HG02852 (cell line): ENCODE measurements at regions not wholly inside any gene's neighbourhood (a gene's known extent, or its start where the extent isn't known, plus 50 kb on each side); places are given as distances from the start of the nearest gene placed in this dataset.

Experiments used
- ATAC-seq: cut with Tn5 transposase; IDR thresholded peaks from one replicate; pipeline ENCODE4 v1.9.1; 2021; ENCODE audit warnings: mild to moderate bottlenecking, moderate library complexity; ENCODE audit not compliant: unreplicated experiment

DNA sequence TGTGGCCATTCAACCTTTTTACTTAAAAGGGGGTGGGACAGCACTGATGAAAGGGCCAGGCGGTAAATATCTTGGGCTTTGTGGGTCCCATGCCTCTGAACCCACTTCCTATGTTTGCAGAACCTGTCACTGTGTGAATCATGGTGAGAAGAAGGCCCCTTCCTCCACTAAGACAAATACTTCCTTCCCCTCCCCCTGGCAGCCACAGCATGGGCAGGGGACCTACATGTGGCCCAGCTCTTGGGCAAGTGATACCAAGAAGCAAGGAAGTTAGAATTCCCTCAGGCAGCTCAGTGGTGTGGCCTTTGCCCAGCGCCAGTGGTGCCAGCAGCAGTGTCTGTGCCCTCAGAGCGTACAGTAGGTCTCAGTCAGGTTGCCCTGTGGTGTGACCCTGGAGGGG, 168.6 kb downstream of the TRIM33 start:
- ATAC-seq, result no peak

DNA sequence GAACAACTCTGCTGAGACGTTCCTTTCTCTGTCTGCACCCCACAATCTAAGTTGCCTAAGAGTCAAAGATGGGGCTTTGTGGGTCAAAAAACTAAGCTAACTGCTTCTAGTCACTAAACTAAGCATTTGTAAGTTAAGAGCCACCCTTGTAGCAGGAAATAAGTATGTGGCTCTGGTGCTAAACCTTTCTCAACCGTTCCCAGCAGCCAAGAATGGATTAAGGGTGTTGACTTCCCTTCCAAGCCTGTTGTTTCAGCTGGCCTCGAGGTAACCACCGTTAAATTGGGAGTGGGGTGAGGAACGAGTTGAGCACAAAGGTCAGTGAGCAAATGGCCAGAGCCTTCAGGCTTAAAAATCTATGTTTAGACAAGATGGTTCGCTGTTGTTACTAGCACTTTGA, 169.1 kb downstream of the TRIM33 start:
- no peak for ATAC-seq

DNA sequence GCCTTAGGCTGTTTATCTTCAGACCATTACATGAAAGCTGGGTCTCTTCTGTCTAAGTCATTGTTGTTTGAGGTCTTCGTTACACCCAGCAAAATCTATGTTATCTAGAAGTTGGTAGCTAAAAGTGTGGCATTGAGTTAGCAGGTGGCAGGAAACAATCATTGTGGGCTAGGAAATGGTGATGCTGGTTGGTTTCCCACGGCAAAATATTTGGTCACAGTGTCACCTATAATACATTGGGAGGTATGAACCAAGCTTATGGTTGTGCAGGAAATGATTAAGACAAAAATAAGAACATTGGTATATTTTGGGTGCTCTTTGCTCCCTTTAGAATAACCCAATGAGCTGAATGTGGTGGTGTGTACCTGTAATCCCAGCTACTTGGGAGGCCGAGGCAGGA, 169.7 kb downstream of the TRIM33 start:
- ATAC-seq, result no peak

DNA sequence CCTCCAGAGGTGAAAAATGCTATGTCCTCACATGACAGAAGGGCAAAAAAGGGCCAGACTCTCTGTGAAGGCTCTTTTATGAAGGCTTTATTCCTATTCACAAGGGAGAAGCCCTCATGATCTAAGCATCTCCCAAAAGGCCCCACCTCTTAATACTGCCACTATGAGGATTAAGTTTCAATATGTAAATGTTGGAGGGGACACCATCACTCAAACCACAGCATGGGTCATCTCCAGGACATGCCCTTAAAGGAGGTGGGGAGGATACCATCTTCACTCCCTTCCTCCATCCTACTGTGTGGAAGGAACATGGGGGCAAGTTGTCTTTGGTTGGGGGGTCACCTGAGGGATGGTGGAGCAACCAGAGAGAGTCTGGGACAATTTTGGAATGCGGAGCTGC, 170.1 kb downstream of the TRIM33 start:
- no peak for ATAC-seq

DNA sequence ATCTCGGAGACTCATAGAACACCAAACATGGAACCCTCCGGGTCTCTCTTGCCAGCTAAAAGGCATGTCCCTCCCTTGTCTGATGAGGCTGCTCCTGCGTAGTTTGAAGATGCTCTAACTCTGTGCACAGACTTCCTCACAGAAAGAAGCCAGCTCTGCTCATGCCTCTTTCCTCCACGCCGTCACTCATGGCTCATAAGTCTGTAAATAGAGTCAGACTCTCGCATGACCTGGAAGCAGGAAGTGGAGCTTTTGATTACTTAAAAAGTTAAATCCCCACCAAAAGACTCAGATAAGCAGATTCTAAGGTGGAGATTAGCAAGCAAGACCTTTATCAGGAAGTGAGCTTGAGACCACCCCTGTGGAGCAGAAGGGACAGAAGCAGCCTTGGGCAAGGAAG, 171.6 kb downstream of the TRIM33 start:
- no peak for ATAC-seq

DNA sequence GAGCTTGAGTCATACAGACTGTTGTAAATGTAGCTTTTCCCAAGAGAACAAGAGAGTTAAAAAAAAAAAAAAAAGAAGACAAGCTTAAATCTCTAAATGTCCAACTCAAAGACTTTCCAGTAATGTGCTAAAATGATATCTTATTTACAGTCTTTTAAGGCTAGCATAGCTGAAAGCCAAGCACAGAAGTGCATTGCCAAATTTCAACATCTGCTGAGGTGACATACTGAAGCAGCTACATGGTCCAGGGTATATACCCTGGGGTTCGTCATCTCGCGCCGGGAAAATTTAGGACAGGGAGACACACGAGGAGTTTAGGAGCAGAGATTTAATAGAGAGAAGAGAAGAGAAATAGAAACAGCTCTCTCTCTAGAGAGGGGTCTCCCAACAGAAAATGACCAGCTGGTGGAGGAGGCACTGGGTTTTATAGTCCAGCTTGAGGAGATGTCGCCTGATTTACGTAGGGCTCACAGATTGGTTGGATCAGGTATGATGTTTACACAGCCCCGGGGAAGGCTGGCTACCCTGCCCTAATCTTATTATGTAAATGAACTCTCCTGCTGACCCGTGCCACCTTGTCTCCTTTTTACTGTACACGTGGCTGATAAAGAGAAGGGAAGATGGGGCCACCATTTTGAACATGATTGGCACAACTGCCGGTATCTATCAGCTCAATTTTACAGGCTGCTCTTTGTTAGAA, 172.7 kb downstream of the TRIM33 start:
- ATAC-seq, result no peak

DNA sequence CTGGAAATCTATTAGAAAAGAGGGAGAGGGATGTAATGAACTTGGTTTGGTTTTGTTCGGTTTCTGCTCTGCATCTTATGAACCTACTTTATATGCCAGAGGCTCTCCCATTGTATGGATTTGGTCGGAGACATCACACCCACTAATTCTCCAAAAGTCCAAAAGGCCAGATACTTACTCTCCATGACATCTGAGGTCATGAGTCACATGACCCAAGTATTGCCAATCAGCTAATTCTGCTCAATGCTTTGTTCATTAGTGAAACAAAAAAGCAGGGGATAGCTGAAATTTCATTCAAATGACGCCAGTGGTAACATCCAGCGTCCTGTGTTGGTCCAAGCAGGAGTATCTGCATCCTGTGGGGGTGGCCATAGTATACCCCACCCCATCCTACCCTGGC, 173.6 kb downstream of the TRIM33 start:
- no peak for ATAC-seq

DNA sequence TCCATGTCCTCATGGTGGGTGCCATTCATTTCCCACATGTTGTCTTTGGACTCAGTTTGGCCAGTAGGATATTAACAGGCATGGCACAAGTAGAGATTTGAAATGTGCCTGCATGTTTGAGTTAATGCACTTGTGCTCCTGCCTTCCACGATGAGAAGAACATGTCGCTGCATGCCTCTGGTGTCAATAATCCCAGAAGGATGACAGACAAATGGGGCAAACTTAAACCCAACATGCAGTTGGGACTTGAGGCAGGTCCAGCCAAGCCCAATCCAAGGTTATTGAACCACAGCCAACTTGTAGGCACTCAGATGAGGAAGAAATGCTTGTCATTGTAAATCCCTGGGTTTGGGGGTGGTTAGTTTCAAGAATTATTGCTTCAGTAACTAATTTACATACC, 174.6 kb downstream of the TRIM33 start:
- no peak for ATAC-seq

DNA sequence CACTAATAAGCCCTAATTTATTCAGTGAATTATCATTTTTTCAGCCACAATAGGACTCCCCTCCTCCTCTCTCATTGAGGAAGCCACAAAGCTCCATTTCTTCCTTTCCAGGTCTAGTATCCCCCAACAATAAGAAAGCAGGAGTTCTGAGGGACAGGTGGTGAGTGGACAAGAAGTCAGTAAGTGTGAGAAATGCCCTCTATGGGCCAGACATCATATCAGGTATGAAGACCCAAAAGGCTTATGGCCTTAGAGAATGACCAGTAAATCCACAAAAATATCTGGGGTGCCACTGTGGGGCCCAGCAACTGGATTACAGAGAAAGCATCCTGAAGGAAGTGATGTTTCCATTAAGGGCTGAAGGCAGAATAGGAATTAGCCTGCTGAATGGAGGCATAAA, 175.7 kb downstream of the TRIM33 start:
- no peak for ATAC-seq

DNA sequence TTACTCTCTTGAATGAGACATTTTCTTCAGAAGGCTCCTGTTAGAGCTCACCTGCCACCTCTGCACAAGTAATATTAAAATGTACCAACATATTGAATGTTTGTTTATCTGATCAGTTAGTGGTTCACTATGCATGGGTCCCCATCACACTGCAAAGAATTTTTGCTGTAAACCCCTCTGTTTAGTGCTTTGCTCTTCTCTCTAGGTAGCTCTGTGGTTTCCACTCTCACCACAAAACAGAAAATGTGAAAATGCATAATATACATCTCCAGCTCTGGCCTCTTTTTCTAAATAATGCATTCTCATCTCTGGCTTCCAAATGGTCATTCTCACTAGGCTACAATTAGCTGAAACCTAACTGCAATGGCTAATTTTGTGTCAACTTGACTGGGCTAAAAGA, 176.7 kb downstream of the TRIM33 start:
- ATAC-seq, result no peak

DNA sequence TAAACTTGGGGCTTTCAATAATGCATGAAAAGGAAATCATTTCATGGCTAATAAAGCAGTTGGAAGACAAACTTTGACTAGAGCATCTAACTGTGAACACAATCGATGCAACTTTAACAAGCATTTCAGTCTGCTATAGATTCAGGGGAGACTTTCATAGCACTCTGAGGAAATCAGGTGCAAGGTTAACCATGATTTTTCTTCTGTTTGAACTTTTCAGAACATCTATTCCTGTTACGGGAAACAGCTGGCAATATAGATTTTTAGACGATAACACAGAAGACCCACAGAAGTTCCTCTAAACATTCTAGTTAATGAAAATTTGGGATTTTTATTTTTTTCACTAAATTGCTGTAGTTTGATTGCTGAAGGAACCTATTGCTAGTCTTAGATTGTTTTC, 177.3 kb downstream of the TRIM33 start:
- no peak for ATAC-seq

DNA sequence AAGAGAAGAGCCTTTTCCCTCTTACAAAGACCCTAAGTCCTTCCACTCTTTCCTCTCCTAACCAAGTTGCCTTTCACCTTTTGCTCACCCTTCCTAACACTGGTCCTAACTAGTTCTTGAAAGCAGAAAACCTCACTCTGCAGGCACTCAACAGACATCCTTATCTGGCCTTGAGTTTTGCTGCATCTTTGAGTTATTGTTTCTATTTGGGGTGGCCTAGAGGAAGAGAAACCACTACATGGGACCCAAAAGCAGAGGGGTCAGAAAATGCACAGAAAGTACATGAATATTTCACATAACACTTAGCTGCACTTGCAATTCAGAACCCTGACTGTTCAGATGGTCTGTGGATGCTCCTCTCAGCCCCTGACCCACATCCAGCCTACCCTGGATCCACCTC, 178.3 kb upstream of the SYT6 start:
- peak; percentile 59 for ATAC-seq

DNA sequence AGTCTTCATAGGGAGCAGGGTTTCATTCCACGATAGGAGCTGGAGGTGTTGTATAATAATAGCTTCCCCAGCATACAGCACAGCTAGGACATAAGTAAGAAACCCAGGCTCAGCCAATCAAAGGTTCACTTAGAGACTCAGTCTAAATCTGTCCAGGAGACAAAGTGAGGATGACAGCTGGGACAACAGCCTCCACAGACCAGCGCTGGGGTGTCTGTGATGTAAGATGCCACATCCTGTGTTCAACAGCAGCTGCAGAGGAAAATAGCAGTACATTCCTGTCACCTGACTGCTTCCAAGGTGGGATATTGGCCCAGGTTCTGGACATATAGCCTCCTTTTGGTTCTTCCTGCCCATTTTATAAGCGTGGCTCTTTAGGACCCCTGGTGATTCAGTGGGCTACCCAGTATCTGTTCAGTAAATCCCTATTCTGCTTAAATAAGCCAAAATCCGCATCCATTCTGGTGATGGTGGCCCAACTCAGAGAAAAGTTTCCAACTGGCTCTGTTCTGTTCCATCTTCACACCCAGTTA, 176.8 kb upstream of the SYT6 start:
- no peak for ATAC-seq

DNA sequence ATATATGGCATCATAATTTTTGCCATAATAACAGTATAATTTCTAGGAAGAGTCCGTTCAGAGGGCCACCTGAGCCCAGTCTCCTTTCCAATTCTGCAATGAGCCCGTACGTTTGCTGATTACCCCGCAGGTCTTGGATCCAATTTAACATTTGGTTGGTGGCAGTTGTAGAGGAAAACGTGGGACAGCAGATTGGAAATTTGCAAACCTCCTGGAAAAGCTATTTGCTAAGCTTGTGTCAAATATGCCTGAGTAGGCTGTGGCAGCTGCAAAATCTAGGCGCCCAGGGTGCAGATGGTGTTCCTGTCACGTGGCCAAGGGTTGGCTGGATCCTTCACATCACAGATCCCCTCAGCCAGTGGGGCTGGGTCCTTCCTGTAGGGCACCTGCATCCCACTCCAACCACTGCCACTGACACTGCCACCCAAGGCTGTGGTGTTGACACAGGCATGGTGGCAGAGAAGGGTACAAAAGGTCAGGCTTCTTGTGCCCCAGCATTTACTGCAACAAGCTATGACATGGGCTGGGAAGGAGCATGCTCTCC, 174.8 kb upstream of the SYT6 start:
- ATAC-seq, result no peak

DNA sequence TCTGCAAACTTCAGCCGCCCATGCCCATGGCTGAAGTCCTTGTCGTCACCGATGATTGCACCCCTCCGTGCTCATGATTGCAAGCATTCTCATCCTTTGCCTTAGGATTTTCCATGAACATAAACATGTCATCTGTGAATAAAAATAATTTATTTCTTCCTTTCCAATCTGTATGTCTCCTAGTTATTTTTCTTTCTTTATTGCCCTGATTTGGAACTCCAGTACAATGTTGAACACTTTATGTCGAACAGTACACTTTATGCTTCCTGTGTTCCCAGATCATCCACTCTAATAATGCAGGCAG, 170.9 kb upstream of the SYT6 start:
- no peak for ATAC-seq

DNA sequence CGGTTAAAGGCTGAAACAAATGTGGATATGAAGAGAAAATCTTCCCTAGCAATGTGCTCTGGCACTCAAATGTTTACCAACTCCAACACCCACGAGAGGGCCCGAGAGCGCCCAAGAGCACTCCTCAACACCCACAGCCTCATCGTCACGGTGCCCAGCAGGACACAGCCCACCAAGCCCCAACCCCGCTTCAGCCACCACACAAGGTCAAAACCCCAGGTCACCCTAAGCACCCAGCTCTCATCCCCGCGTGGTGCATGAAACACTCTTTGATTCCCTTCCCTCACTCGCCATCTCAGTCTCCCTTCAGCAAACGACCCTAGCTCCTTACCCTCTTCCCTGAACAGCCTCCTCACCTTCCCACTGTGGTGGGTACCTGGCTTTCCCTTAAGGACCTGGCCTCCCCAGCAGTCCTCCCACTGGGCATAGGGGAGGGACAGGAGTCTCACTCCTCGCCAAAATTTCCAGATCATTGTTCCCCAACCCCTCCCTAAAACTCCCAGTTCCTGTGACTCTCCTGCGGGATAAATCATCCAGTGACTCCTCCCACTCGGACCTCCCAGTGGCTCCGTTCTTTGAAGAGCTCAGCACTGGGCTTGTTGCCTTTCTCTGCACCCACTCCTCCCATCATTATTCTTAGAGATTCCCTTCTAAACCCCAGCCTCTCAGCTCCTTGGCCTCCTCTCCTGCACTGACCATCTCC, 170.4 kb upstream of the SYT6 start:
- no peak for ATAC-seq

DNA sequence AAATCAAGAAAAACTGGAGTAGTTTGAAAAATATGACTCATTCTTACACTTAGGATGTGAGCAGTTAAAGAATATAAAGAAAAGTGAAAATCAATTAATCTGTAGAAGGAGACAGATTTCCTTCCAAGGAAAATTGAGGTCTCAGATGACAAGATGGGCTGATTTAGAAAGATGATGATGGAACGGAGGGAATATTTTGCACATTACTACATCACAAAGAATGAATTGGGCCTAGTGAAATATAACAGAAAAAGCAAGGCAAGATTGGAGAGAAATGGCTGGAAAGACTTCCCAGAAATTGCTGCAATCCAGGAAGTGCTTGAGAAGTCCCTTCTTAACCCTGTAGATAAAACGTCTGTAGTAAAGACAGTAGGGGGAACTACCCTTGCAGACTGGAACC, 169.1 kb upstream of the SYT6 start:
- ATAC-seq, result no peak

DNA sequence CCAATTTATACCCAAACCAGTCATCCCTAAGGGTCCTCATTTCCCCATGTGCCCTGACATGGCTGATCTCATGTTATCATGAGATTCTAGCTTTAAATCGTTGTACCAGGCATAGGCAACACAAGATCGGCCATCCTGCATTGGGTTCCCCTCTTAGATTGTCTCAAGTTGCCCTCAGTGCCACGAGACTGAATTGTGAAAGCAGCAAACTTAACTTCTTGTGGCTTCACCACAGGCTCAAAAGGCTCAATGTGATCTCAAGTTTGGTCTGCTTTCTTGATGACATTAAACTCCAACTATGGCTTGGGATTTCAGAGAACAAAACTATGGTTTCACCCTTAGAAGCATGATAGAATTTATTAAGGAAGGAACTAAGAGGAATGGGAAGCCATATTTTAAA, 168.5 kb upstream of the SYT6 start:
- ATAC-seq, result no peak

DNA sequence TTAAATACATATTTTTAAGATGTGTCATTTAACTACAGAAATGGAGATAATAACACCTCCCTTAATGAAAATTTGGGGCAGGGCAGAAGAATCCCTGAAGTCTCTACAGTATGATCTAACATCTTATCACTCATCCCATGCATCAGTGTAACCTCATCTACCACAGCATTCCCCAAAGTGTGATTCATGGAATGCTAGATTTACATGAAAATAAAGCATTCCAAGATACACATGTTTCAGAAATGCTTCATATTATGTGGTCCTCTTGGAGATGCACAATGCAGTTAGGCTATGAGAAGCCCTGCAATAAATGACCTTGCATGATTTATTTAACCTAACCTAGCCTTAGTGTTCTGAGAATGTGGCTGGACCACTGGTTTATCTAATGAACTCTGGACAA, 166.9 kb upstream of the SYT6 start:
- ATAC-seq, result no peak

DNA sequence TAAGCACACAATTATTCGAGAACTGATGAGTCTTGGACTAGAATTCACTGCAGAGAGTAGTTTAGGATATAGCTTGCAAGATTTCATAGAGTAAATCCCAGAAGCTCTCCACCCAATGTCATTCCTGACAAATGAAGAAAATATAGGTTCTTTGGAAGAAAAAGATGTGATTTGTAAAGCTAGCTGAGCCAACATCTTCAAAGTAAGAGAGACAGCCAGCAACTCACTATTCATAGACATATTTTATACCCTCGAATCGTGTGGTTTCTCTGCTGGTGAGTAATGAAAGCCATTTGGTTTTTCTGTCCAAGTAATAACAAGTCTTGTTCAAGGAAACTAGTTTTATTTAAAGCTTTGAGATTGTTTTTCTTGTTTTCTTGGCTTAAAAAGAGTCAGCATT, 165.7 kb upstream of the SYT6 start:
- ATAC-seq, result no peak

DNA sequence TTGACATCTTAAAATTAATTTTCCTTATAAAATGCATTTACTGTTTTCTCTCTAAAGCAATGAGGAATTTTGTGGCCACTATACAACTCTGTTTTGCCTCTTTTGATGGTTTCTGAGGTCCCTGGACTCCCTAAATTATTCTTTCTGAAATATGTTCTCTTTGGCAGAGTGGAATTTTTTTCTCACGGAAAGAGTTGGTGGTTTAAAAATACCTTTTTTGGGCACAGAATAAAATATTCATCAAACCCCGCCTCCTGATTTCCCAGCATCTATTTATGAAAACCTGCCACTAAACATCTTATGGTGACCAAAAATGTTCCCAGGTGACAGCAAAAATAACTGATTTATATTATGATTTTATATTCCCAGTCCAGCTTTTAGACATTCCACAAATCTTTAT, 165.3 kb upstream of the SYT6 start:
- no peak for ATAC-seq

DNA sequence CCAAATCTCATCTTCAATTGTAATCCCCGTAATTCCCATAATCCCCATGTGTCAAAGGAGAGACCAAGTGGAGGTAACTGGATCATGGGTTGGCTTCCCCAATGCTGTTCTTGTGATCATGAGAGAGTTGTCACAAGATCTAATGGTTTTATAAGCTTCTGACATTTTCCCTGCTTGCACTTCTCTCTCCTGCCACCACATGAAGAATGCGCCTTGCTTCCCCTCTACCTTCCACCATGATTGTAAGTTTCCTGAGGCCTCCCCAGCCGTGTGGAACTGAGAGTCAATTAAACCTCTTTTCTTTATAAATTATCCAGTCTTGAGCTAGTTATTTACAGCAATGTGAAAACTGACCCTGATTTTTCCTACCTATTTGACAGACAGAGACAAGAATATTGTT, 162.5 kb upstream of the SYT6 start:
- no peak for ATAC-seq

DNA sequence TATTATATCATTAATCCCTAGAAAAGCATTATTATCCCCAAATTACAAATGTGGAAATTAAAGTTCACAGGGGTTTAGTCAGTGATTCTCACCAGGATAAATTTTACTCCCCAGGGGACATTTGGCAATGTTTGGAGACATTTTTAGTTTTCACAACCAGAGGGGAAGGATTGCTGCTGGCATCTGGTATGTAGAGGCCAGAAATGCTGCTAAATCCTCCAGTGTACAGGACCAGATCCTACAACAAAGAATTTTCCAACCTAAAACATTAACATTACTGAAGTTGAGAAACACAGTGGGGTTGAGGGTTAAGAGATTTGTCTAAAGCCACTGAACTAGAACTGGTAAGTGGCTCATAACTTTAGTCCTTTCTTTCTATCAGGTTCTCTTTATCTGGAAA, 162.0 kb upstream of the SYT6 start:
- ATAC-seq, result no peak
